DOHH2 (cell line): ENCODE measurements at regions not wholly inside any gene's neighbourhood (a gene's known extent, or its start where the extent isn't known, plus 50 kb on each side); places are given as distances from the start of the nearest gene placed in this dataset.
"Not testable (repeated sequence)": the region's sequence is repeated elsewhere in the genome, so short reads cannot be mapped to it uniquely, and the experiment has no call there.

ENCODE experiments used
- H3F3A ChIP-seq: fragments of 200-600 bp; sonication (generic), shearing (Covaris generic); 2 replicates; pipeline ENCODE4 v1.6.0; 2016; ENCODE audit warnings: antibody characterized with exemption, mild to moderate bottlenecking; ENCODE audit not compliant: control insufficient read depth, insufficient read depth
- H3K27ac ChIP-seq: fragments of 200-600 bp; sonication (generic); 2 replicates; pipeline ENCODE4 v1.5.1; 2014; ENCODE audit warnings: low read depth, mild to moderate bottlenecking, low read length, moderate library complexity
- H3K27me3 ChIP-seq: fragments of 200-600 bp; sonication (generic); 2 replicates; pipeline ENCODE4 v1.6.1; 2014; ENCODE audit warnings: mild to moderate bottlenecking, low read length, mixed read lengths; ENCODE audit not compliant: control insufficient read depth
- H3K36me3 ChIP-seq: fragments of 200-600 bp; sonication (generic); 2 replicates; pipeline ENCODE4 v1.6.1; 2014; ENCODE audit warnings: mild to moderate bottlenecking, low read length, moderate library complexity, mixed read lengths; ENCODE audit not compliant: control insufficient read depth
- H3K4me1 ChIP-seq: fragments of 200-600 bp; sonication (generic); 2 replicates; pipeline ENCODE4 v1.6.1; 2014; ENCODE audit warnings: mild to moderate bottlenecking, low read length, mixed read lengths; ENCODE audit not compliant: control insufficient read depth
- H3K4me2 ChIP-seq: fragments of 200-600 bp; sonication (generic); 2 replicates; pipeline ENCODE4 v1.6.0; 2014; ENCODE audit warnings: mild to moderate bottlenecking, low read length, moderate library complexity
- H3K4me3 ChIP-seq: fragments of 200-600 bp; sonication (generic); 2 replicates; pipeline ENCODE4 v1.5.1; 2014; ENCODE audit warnings: mild to moderate bottlenecking, low read length, mixed read lengths
- H3K79me2 ChIP-seq: fragments of 200-600 bp; sonication (generic); 2 replicates; pipeline ENCODE4 v1.6.1; 2014; ENCODE audit warnings: mild to moderate bottlenecking, low read length, mixed read lengths; ENCODE audit not compliant: control insufficient read depth
- H3K9me2 ChIP-seq: fragments of 200-600 bp; sonication (generic); replicated peaks from 2 replicates; pipeline ENCODE4 v1.6.1; 2014; ENCODE audit warnings: mild to moderate bottlenecking, low read length, mixed read lengths; ENCODE audit not compliant: control insufficient read depth
- H3K9me3 ChIP-seq: fragments of 200-600 bp; sonication (generic); 2 replicates; pipeline ENCODE4 v1.6.1; 2014; ENCODE audit warnings: antibody characterized with exemption, low read length, mixed read lengths; ENCODE audit not compliant: control insufficient read depth, insufficient read depth
- H4K20me1 ChIP-seq: fragments of 200-600 bp; sonication (generic); 2 replicates; pipeline ENCODE4 v1.6.0; 2014; ENCODE audit warnings: low read depth, mild to moderate bottlenecking, antibody characterized with exemption, low read length, moderate library complexity; ENCODE audit not compliant: control insufficient read depth, insufficient read depth
- EZH2phosphoT487 ChIP-seq: fragments of 200-600 bp; sonication (generic); IDR thresholded peaks from 2 replicates; pipeline ENCODE4 v1.6.1; 2017; ENCODE audit warnings: borderline replicate concordance, mild to moderate bottlenecking, antibody characterized with exemption, low read length, moderate library complexity, mixed read lengths
- TF ChIP-seq, protein P1 (sequence below): fragments of 200-600 bp; sonication (generic); IDR thresholded peaks from one replicate; pipeline ENCODE4 v1.5.1; 2014; ENCODE audit warnings: antibody characterized with exemption, mild to moderate bottlenecking, low read depth, low read length; ENCODE audit not compliant: poor library complexity, severe bottlenecking

DNA sequence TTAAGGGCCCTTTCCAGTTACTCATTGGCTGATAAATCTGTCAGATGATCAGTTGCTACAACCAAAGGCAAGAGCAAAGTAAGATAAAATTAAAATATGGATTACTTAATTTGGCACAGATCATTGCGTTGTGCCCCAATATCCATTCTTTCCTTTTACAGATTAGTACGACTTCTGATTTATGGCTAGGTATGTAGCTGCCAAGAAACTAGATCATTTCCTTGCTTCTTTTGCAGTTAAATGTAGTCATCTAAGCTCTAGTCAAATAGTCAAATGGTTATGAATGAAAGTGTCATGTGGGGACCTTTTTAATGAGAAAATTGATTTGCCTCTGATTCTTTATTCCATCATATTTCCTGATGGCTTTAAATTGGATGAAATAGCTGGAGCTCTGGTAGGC, 1039.9 kb upstream of the FLRT2 start:
- Histone ChIP-seq H3K9me3 (no peaks in the 10 kb centered on the region), H3K36me3 (no peaks in the 10 kb centered on the region), H4K20me1 (no peaks in the 10 kb centered on the region), H3K4me1 (no peaks in the 10 kb centered on the region), H3K9me2 (no peaks in the 10 kb centered on the region), H3K27ac (no peak overlapping the region), H3K4me2 (no peak overlapping the region), H3K27me3 (no peaks in the 10 kb centered on the region), H3K4me3 (no peak overlapping the region), H3F3A (no peaks in the 10 kb centered on the region), H3K79me2 (no peaks in the 10 kb centered on the region)
- no peak for TF ChIP-seq EZH2phosphoT487
- TF ChIP-seq, protein P1, sequence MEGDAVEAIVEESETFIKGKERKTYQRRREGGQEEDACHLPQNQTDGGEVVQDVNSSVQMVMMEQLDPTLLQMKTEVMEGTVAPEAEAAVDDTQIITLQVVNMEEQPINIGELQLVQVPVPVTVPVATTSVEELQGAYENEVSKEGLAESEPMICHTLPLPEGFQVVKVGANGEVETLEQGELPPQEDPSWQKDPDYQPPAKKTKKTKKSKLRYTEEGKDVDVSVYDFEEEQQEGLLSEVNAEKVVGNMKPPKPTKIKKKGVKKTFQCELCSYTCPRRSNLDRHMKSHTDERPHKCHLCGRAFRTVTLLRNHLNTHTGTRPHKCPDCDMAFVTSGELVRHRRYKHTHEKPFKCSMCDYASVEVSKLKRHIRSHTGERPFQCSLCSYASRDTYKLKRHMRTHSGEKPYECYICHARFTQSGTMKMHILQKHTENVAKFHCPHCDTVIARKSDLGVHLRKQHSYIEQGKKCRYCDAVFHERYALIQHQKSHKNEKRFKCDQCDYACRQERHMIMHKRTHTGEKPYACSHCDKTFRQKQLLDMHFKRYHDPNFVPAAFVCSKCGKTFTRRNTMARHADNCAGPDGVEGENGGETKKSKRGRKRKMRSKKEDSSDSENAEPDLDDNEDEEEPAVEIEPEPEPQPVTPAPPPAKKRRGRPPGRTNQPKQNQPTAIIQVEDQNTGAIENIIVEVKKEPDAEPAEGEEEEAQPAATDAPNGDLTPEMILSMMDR, result no peak

GRCh38 chr14:84492685-84493084, 1037.3 kb upstream of the FLRT2 start:
- no peak overlapping the region for H3K4me3 ChIP-seq
- H3K9me3 ChIP-seq, result no peaks in the 10 kb centered on the region
- H3K27me3 ChIP-seq, result no peaks in the 10 kb centered on the region
- H3K9me2 ChIP-seq, result no peaks in the 10 kb centered on the region
- no peak for TF ChIP-seq EZH2phosphoT487
- TF ChIP-seq, protein P1, result no peak
- no peaks in the 10 kb centered on the region for H3K36me3 ChIP-seq
- no peaks in the 10 kb centered on the region for H4K20me1 ChIP-seq
- no peaks in the 10 kb centered on the region for H3K4me1 ChIP-seq
- no peak overlapping the region for H3K4me2 ChIP-seq
- no peaks in the 10 kb centered on the region for H3F3A ChIP-seq
- H3K27ac ChIP-seq, result no peak overlapping the region
- H3K79me2 ChIP-seq, result no peaks in the 10 kb centered on the region

DNA sequence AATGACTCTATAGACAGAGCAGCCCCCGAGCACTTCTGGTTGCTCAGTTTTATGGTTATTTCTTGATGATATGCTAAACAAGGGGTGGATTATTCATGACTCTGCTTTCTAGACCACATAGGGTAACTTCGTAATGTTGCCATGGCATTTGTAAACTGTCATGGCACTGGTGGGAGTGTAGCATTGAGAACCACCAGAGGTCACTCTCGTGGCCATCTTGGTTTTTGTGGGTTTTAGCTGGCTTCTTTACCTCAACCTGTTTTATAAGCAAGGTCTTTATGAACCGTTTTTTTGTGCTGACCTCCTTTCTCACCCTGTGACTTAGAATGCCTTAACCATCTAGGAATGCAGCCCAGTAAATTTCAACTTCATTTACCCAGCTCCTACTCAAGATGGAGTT, 1036.2 kb upstream of the FLRT2 start:
- H3K27ac ChIP-seq, result no peak overlapping the region
- no peaks in the 10 kb centered on the region for H3K4me1 ChIP-seq
- H4K20me1 ChIP-seq, result no peaks in the 10 kb centered on the region
- no peaks in the 10 kb centered on the region for H3K9me2 ChIP-seq
- no peaks in the 10 kb centered on the region for H3K27me3 ChIP-seq
- H3K9me3 ChIP-seq, result no peaks in the 10 kb centered on the region
- no peaks in the 10 kb centered on the region for H3K79me2 ChIP-seq
- no peak for TF ChIP-seq EZH2phosphoT487
- TF ChIP-seq, protein P1, result no peak
- H3K4me2 ChIP-seq, result no peak overlapping the region
- no peak overlapping the region for H3K4me3 ChIP-seq
- H3K36me3 ChIP-seq, result no peaks in the 10 kb centered on the region
- H3F3A ChIP-seq, result no peaks in the 10 kb centered on the region

DNA sequence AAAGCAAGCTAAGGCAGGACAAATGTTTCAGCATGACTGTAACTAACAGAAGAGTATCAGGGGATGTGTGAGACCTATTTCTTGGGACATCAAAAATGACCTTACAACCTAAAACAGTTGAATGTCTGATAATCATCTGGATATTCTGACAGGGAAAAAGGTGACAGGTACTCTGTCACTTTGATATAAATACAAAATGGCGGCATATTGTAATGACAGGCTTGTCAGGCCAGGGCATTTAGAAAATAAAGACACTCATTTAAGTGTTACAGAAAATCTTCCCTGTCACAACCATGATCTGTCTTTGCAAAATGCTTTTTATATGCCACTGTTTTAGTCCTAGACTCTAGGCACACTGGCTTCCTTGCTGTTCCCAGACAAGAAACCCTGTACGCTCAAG, 1033.3 kb upstream of the FLRT2 start:
- H3K27ac ChIP-seq, result no peak overlapping the region
- H3K9me2 ChIP-seq, result no peaks in the 10 kb centered on the region
- no peaks in the 10 kb centered on the region for H3K4me1 ChIP-seq
- H4K20me1 ChIP-seq, result no peaks in the 10 kb centered on the region
- H3K79me2 ChIP-seq, result no peaks in the 10 kb centered on the region
- H3K36me3 ChIP-seq, result no peaks in the 10 kb centered on the region
- no peaks in the 10 kb centered on the region for H3K27me3 ChIP-seq
- H3K4me2 ChIP-seq, result no peak overlapping the region
- TF ChIP-seq EZH2phosphoT487, result no peak
- TF ChIP-seq, protein P1, result no peak
- no peak overlapping the region for H3K4me3 ChIP-seq
- no peaks in the 10 kb centered on the region for H3F3A ChIP-seq
- H3K9me3 ChIP-seq, result no peaks in the 10 kb centered on the region

- H3K4me2 ChIP-seq, H4K20me1 ChIP-seq, H3K36me3 ChIP-seq, H3K27me3 ChIP-seq, H3K9me2 ChIP-seq, H3K4me1 ChIP-seq, H3K79me2 ChIP-seq, H3K27ac ChIP-seq, H3K9me3 ChIP-seq, H3K4me3 ChIP-seq, H3F3A ChIP-seq: not testable (repeated sequence)
Measured at GRCh38 chr14:84512823-84513222, 1017.1 kb upstream of the FLRT2 start.
